Tibial artery (tissue), 4 donors: ENCODE measurements at regions not wholly inside any gene's neighbourhood (a gene's known extent, or its start where the extent isn't known, plus 50 kb on each side); places are given as distances from the start of the nearest gene placed in this dataset.

Experiments used
- DNase-seq, 2 donors: peaks; one replicate each; pipeline ENCODE4 v3.0.0-alpha.2; 2019
- H3K27ac ChIP-seq, 2 donors: fragments of 200-600 bp; sonication (generic) in 1 of 2; 1 replicate in 1 of 2; 2 replicates in 1 of 2; pipeline ENCODE4 v1.5.1; 2018 to 2019; ENCODE audit warnings: mild to moderate bottlenecking in 1 of 2
- H3K27me3 ChIP-seq, 2 donors: fragments of 200-600 bp; sonication (generic) in 1 of 2; one replicate each; pipeline versions ENCODE4 v1.5.1 to v1.6.0; 2016 to 2019
- H3K36me3 ChIP-seq, 3 donors: fragments of 200-600 bp; sonication (generic) in 2 of 3; one replicate each; pipeline ENCODE4 v1.5.1; 2016 to 2019; ENCODE audit warnings: mild to moderate bottlenecking in 2 of 3
- H3K4me1 ChIP-seq, 4 donors: fragments of 200-600 bp; sonication (generic) in 2 of 4; 1 replicate in 3 of 4; 2 replicates in 1 of 4; pipeline ENCODE4 v1.5.1; 2016 to 2019
- H3K4me3 ChIP-seq, 2 donors: fragments of 200-600 bp; sonication (generic) in 1 of 2; 1 replicate in 1 of 2; 2 replicates in 1 of 2; pipeline ENCODE4 v1.5.1; 2018 to 2019; ENCODE audit warnings: mild to moderate bottlenecking in 2 of 2
- H3K9me3 ChIP-seq, 3 donors: fragments of 200-600 bp; sonication (generic) in 1 of 3; one replicate each; pipeline ENCODE4 v1.5.1; 2016 to 2019
- intact Hi-C: fragments of 100-400 bp; cut with DNase I; formaldehyde crosslinking; loops from one replicate; pipeline ENCODE4 v1.15.0; 2023; ENCODE audit warnings: low total_unique reads
- TF ChIP-seq, protein P1 (sequence below), 2 experiments: fragments of 200-600 bp in 1 of 2; fragments of 450-650 bp in 1 of 2; IDR thresholded peaks; one replicate each; pipeline ENCODE4 v1.5.1; 2017 to 2019; ENCODE audit warnings: antibody characterized with exemption in 2 of 2, mild to moderate bottlenecking in 1 of 2, moderate library complexity in 1 of 2

DNA sequence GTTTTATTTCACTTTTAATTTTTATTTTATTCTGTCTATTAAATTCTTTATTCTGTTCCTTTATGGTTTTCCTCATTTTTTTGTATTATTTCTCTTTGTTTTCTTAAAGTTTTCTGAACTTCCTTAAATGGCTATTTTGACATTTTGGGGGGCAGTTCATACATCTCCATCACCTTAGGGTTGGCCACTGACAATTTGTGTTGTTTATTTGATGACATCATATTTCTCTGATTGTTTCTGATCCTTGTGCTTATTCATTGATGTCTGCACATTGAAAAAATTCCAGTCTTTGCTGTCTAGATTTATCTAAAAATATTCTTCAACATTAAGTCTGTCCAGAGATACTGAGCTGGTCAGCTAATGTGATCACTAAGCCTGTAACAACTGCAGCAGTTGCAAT, 379.5 kb upstream of the EYS start:
- TF ChIP-seq, protein P1, sequence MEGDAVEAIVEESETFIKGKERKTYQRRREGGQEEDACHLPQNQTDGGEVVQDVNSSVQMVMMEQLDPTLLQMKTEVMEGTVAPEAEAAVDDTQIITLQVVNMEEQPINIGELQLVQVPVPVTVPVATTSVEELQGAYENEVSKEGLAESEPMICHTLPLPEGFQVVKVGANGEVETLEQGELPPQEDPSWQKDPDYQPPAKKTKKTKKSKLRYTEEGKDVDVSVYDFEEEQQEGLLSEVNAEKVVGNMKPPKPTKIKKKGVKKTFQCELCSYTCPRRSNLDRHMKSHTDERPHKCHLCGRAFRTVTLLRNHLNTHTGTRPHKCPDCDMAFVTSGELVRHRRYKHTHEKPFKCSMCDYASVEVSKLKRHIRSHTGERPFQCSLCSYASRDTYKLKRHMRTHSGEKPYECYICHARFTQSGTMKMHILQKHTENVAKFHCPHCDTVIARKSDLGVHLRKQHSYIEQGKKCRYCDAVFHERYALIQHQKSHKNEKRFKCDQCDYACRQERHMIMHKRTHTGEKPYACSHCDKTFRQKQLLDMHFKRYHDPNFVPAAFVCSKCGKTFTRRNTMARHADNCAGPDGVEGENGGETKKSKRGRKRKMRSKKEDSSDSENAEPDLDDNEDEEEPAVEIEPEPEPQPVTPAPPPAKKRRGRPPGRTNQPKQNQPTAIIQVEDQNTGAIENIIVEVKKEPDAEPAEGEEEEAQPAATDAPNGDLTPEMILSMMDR (IDR thresholded peaks at IDR 0.05), result no peak
- DNase-seq, result no peak
- Histone ChIP-seq H3K4me3 (no peak overlapping the region), H3K36me3 (no peaks in the 10 kb centered on the region), H3K9me3 (peaks cover 0 to 13% (median 8%) of the 10 kb centered on the region in 3 donors), H3K27ac (no peak overlapping the region), H3K27me3 (no peaks in the 10 kb centered on the region), H3K4me1 (no peaks in the 10 kb centered on the region)
- intact Hi-C loops, result no loop called here

DNA sequence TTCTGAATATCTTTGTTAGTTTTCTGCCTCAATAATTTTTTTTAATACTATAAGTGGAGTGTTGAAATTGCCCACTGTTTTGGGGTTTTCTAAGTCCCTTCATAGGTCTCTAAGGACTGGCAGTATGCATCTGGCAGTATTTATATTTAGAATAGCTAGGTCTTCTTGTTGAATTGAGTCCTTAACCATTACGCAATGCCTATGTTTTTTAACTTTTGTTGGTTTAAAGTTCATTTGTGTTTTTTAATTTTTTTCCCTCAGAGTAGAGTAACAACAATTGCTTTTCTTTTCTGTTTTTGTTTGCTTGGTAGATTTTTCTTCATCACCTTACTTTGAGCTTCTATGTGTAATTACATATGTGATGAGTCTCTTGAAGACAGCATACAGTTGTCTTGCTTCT, 375.9 kb upstream of the EYS start:
- Histone ChIP-seq H3K9me3 (peaks cover 0 to 13% (median 8%) of the 10 kb centered on the region in 3 donors), H3K4me3 (no peak overlapping the region), H3K27ac (no peak overlapping the region), H3K27me3 (no peaks in the 10 kb centered on the region), H3K36me3 (no peaks in the 10 kb centered on the region), H3K4me1 (no peaks in the 10 kb centered on the region)
- intact Hi-C loops, result no loop called here
- DNase-seq, result no peak
- TF ChIP-seq, protein P1 (IDR thresholded peaks at IDR 0.05), result no peak

DNA sequence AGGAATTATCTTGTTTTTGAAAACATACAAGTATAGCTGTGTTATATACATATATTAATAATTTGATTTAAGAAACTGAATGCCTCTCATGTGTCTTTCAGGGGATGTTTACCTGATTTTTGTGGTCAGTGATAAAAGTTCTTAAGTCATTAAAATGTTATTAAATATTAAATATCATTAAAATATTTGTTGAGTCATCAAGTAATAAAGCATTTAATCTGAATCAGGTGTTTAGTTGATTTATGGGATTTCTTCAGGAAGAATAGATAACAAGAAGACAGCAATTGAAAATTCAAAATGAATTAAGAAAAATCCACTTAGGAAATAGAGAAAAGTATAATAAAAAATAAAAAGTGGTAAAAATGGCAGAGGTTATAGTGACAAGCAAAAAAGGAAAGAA, 361.9 kb upstream of the EYS start:
- H3K27ac ChIP-seq, result no peak overlapping the region
- H3K9me3 ChIP-seq, result no peaks in the 10 kb centered on the region
- H3K4me3 ChIP-seq, result no peak overlapping the region
- TF ChIP-seq, protein P1 (IDR thresholded peaks at IDR 0.05), result no peak
- H3K4me1 ChIP-seq, result no peaks in the 10 kb centered on the region
- DNase-seq, result no peak
- intact Hi-C loops, result no loop called here
- no peaks in the 10 kb centered on the region for H3K36me3 ChIP-seq
- no peaks in the 10 kb centered on the region for H3K27me3 ChIP-seq

DNA sequence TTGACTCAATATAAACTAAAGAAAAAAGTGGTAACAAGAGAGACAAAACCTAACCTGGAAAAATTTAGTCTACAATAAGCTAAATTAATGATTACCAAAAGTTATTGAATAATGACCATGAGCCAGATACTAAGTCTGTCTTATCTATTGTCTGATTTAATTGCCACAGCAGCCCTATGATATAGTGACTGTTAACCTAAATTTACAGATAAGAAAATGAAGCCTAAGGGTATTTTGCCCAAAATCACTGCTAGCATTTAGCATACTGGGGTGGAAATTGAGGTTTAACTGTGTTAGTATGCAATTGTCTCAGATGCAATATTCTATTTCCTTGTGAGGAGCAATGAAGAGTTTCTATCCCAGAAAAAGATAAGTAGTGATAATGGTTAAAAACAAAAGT, 361.0 kb upstream of the EYS start:
- H3K9me3 ChIP-seq, result no peaks in the 10 kb centered on the region
- H3K27ac ChIP-seq, result no peak overlapping the region
- intact Hi-C loops, result no loop called here
- DNase-seq, result no peak
- no peaks in the 10 kb centered on the region for H3K4me1 ChIP-seq
- TF ChIP-seq, protein P1 (IDR thresholded peaks at IDR 0.05), result no peak
- no peak overlapping the region for H3K4me3 ChIP-seq
- no peaks in the 10 kb centered on the region for H3K36me3 ChIP-seq
- H3K27me3 ChIP-seq, result no peaks in the 10 kb centered on the region

DNA sequence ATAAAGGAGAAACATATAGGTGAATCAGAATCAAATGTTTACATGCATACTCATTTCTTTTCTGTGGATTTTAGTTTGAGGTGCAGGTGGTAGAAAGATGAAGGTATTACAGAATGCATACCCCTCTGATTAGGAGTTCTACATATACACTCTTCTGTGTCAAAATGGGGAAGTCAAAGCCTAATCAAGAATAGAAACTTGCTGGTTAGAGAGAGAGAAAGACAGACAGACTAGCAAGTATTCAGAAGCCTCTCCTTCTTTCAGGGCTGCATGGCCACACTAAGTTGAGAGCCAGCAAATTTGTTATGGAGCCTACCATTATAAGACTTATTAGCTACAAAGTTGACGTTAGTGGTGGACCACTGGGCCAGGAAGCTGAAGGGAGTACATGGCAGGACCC, 358.3 kb upstream of the EYS start:
- H3K27me3 ChIP-seq, result no peaks in the 10 kb centered on the region
- no peak for DNase-seq
- no peak overlapping the region for H3K4me3 ChIP-seq
- intact Hi-C loops, result no loop called here
- no peaks in the 10 kb centered on the region for H3K9me3 ChIP-seq
- no peak overlapping the region for H3K27ac ChIP-seq
- H3K36me3 ChIP-seq, result no peaks in the 10 kb centered on the region
- H3K4me1 ChIP-seq, result no peaks in the 10 kb centered on the region
- TF ChIP-seq, protein P1 (IDR thresholded peaks at IDR 0.05), result no peak

DNA sequence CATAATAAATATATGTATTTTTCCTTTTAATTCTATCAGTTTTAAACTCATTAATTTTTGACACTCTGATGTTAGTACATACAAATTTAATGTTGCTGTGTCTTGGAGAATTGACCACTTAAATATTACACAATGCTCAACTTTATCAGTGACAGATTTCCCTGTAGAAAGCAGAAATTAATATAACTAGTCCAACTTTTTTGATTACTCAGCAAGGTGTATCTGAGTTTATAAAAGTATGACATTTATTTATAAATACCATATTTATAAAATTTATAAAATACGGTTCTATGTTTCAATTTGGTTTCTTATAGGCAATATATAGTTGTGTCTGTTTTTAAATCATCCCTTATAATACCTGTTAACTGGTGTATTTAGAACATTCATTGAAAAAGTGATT, 350.0 kb upstream of the EYS start:
- Histone ChIP-seq H3K9me3 (no peaks in the 10 kb centered on the region), H3K27ac (no peak overlapping the region), H3K36me3 (no peaks in the 10 kb centered on the region), H3K27me3 (no peaks in the 10 kb centered on the region), H3K4me3 (no peak overlapping the region), H3K4me1 (no peaks in the 10 kb centered on the region)
- no peak for DNase-seq
- intact Hi-C loops, result no loop called here
- TF ChIP-seq, protein P1 (IDR thresholded peaks at IDR 0.05), result no peak
